OCI-M2 (cell line): ENCODE measurements at regions not wholly inside any gene's neighbourhood (a gene's known extent, or its start where the extent isn't known, plus 50 kb on each side); places are given as distances from the start of the nearest gene placed in this dataset.
"Not testable (repeated sequence)": the region's sequence is repeated elsewhere in the genome, so short reads cannot be mapped to it uniquely, and the experiment has no call there.

Experiments
- DNase-seq: peaks from one replicate; lab custom pipeline; 2025; ENCODE audit not compliant: unreplicated experiment; lab: John Stamatoyannopoulos, UW

- DNase-seq = no peak
These were observed 900.3 kb upstream of the SORCS1 start for GRCh38 chr10:108064746-108065260.

GRCh38 chr10:108060246-108060645 lies 895.7 kb upstream of the SORCS1 start:
- DNase-seq = no peak

GRCh38 chr10:108055506-108055905 lies 891.0 kb upstream of the SORCS1 start:
- DNase-seq = no peak

GRCh38 chr10:108052981-108053380 lies 888.5 kb upstream of the SORCS1 start:
- DNase-seq = no peak

DNA sequence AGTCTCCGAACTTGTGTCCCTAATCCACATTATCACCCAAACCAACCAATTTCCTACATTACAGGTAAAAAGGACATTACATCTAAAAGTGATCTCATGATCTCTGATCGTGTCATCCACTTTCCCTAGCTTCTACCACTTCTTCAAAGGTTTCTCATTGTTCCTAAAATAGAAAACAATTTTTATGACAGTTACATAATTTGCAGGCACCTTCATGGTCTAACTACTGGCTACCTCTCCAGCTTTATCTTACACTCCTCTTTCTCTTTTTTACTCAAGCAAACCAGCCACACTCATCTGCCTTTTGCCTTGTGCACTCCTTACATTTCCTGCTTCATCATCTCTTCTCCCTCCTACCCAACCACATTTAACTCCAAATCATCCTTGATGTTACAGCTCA lies 886.7 kb upstream of the SORCS1 start:
- DNase-seq = no peak

GRCh38 chr10:108050626-108051025 lies 886.1 kb upstream of the SORCS1 start:
- DNase-seq = no peak

DNA sequence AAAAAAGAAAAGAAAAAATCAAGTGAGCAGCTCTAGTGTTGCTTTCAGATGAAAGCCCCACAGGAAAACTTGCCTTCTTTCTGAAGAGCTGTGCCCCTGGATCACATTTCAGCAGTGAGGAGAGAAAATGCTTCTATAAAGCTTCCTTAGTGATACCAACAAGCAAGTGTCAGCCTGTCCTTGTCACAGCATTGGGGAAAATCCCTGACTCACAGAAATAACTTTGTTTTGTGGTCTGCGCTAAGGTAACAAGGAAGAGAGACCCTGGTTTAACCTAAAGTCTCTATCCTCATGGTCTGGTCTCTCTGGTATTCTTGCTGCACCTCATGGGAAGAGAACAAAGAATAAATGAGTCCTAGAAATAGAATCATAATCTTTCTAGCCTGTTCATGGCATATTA lies 885.2 kb upstream of the SORCS1 start:
- DNase-seq = no peak

DNA sequence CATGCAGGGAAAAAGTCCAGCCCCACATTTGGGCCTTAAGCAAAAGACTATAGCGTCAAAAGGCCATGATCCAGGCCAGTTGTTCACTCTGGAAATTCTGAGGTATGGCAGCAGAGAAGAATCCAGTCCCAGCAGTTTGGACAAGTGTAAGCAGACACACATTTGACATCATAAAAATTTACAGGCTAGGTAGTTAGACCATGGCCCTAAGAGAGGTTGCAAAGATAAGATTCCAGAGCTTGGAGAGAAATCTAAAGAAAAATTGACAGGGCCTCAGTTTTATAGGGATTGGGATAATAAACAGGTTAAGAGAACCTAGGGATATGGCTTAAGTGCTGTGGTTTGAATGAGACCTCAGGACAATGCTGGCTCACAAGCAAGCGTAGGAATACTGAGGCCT lies 884.4 kb upstream of the SORCS1 start:
- DNase-seq = no peak

- DNase-seq = no peak
These were observed 875.5 kb upstream of the SORCS1 start for GRCh38 chr10:108039821-108040584.

DNA sequence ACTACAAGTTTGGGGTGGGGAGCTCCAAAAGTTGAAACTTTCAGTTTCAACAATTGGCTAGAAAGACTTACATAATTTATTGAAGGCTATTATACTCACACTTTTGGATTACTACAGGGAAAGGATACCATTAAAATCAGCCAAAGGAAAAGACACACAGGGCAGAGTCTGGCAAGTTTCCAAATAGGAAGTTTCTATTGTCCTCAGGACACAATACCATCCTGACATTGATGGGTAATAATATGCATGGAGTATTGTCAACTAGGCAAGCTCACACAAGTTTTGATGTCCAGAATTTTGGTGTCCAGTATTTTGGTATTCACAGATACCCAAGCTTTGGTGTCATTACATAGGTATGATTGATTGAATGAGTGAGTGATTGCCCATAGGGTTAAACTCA lies 872.6 kb upstream of the SORCS1 start:
- DNase-seq = no peak

DNA sequence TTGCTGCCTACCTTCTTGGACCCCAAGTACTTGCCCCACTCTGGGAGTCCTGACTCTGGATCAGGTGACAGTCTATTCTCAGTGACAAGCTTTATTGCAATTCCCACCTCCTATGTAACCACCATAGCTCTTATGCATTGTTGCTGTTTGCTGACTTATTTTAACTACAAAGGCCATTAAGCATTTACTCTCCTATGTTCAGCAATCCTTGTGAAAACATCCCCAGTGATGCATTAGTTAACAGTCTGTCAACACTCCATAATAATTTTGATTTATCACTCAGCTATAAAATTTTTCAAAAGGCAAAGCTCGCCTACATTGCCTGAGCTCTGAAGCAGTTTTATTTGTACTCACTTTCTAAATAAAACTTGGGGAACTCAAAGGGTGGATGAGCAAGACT lies 871.8 kb upstream of the SORCS1 start:
- DNase-seq = no peak

DNA sequence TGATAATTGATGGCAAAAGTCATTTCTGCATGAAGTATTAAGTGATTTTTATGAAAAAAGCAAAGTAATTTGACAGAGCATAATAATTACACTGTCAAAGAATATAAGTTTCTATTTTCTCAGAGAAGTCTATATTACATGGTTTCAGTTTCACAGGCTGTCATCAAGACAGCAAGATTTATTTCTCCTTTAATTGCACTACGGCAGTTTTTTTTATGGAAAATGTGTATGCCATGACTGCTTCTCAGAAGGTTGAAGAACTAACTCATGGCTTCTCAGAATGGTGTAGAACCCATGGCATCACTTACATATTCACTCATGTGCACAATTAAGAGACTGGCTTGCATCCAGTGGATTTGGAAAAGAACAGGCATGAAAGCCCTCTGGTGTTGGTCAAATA lies 870.3 kb upstream of the SORCS1 start:
- DNase-seq = no peak

- not testable (repeated sequence) for DNase-seq
These were observed 869.0 kb upstream of the SORCS1 start for GRCh38 chr10:108033518-108033917.

GRCh38 chr10:108031505-108031904 lies 867.0 kb upstream of the SORCS1 start:
- DNase-seq = no peak

GRCh38 chr10:108014902-108015177 lies 850.3 kb upstream of the SORCS1 start:
- DNase-seq = no peak

- no peak for DNase-seq
These were observed 849.8 kb upstream of the SORCS1 start for GRCh38 chr10:108014145-108014901.

DNA sequence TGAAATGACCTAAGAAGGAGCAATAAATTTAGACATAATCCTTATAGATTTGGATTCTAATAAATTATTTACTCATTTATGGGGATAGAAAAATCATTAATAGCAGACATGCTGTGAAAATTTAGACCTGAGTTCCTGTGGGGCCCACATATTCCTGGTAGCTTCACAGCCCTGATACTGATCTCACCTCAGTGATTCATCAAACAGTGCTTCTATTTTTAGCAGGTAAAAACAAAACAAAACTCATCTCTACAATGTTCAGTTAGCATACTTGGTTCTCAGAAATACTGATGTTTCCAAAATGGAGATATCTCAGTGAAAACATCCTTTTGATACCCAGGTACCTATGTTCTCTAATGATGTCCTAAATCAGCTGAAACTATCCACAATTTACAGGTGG lies 841.1 kb upstream of the SORCS1 start:
- DNase-seq = no peak

- DNase-seq = no peak
These were observed 839.1 kb upstream of the SORCS1 start for GRCh38 chr10:108003576-108003975.

DNA sequence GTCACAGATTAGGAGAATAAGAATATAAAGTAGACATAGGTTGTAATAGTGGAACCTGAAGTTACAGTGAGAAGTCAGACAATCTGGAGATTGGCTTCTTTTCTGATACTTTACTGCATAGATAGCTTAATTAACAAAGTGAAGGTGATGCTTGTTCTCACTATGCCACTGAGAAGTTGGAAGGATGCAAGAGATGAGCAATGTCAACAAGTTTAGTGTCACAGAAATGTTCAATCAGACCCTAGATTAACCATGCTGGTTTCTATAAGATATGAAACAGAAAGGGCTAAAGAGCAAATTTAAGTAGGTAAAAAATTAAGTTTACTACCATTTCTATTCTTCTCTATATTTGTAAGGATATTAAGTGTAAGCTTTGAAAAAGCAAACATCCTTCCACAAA lies 838.6 kb upstream of the SORCS1 start:
- no peak for DNase-seq

- DNase-seq = no peak
These were observed 835.9 kb upstream of the SORCS1 start for GRCh38 chr10:108000365-108000764.

DNA sequence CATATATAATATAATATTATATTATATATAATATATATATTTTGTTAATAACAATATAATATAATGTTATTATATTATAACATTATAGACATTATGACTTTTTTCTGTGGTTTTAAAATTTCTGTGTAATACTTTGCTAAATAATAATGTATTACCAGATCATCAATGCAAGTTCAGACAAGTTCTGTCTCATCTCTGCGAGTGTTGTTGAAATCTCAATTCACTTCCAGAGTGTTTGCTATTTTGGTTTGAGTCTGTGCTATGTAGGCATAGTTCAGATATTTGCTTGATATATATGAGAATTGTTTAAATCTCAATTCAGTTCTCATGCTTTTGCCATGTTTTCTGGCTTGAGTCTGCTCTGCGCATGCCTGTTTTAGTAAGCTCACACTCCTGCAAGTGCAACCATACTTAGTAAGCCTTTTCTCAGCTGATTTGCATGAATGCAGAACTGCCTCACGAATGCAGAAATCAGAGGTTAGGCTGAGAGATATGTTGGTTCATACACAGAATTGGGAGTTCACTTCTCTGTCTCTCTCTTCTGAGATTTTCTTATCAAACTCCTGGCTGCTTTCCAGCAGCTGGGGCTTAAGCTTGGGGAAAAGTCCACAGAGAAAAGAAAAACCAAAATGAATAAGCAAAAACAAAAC lies 830.2 kb upstream of the SORCS1 start:
- DNase-seq = no peak

- no peak for DNase-seq
These were observed 822.1 kb upstream of the SORCS1 start for GRCh38 chr10:107986571-107986970.
